ENCODE measurements at regions not wholly inside any gene's neighbourhood (a gene's known extent, or its start where the extent isn't known, plus 50 kb on each side); places are given as distances from the start of the nearest gene placed in this dataset.

DNA sequence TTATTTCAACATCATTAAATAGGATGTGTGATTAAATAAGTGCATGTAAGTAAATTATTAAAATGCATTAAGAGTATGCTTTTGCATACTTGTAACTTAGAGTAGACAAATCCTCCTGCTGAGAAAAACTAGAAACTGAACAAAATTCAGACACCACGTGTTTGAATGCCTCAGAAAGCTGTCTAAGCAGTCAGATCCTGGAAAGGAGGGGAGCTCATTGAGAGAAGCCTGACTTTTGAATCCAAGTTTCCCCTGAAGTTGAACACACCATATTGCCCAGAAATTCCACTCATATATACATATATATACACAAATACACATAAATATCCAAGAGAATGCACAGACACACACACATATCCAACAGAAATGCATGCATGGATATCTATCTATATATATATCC, 190.0 kb upstream of the BMP2 start:
- H2AFZ ChIP-seq (ENCODE audit: low read length) = no peak overlapping the region
- H3K4me2 ChIP-seq (ENCODE audit: insufficient read depth in 1 of 2, low read depth in 2 of 2, low read length in 2 of 2) = no peak overlapping the region
- H2BK5ac ChIP-seq (ENCODE audit: low read depth, low read length) = no peak overlapping the region
- H3K56ac ChIP-seq (replicated peaks; ENCODE audit: insufficient read length, low read depth, low read length) = no peak overlapping the region
- no peaks in the 10 kb centered on the region for H3K79me2 ChIP-seq (ENCODE audit: control insufficient read depth in 1 of 2, insufficient read depth in 2 of 2, low read length in 2 of 2)
- 70% methylated on average over 1 of the region's 1 CpG; no CpG with 5 or more reads in 1 of the 2 experiments for whole genome bisulfite sequencing, 2 experiments (ENCODE audit: extremely low coverage in 1 of 2, insufficient coverage in 1 of 2, insufficient read length in 1 of 2, insufficient replicate concordance in 2 of 2, low coverage in 1 of 2, low lambda C conversion rate in 2 of 2, missing lambda C conversion rate in 1 of 2)
- no peak overlapping the region for H3K23ac ChIP-seq (ENCODE audit: insufficient read length)
- H4K20me1 ChIP-seq (replicated peaks in 1 of 2; ENCODE audit: control insufficient read depth in 1 of 2, insufficient read depth in 2 of 2, low read length in 2 of 2) = no peaks in the 10 kb centered on the region
- H2BK12ac ChIP-seq (ENCODE audit: low read depth, low read length) = no peak overlapping the region
- H3K23me2 ChIP-seq (ENCODE audit: low read depth, low read length) = no peaks in the 10 kb centered on the region
- no peak overlapping the region for H2BK15ac ChIP-seq (ENCODE audit: low read length)
- H3K9ac ChIP-seq (replicated peaks in 1 of 4; ENCODE audit: extremely low read depth in 1 of 4, low read depth in 3 of 4, low read length in 3 of 4) = no peak overlapping the region
- FAIRE-seq (no peak), DNase-seq (ENCODE audit: low read depth in 1 of 2, low spot score in 2 of 2) (no peak)
- H2BK120ac ChIP-seq (replicated peaks; ENCODE audit: low read depth, low read length) = no peak overlapping the region
- no peaks in the 10 kb centered on the region for H3K9me3 ChIP-seq (ENCODE audit: insufficient read depth in 2 of 2, low read depth in 1 of 2, low read length in 1 of 2)
- no peak overlapping the region for H3K4me3 ChIP-seq (ENCODE audit: extremely low read depth in 1 of 4, insufficient read depth in 2 of 4, low read depth in 3 of 4, low read length in 4 of 4)
- ChIA-PET CTCF (ENCODE audit: partially characterized antibody) (interaction anchor here (1.1 to 1.8 kb wide), 3 partner anchors 15 to 51 kb away, joined by 4 to 5 read pairs (median 4); no protein-coding TSS in a partner anchor), POLR2A (ENCODE audit: partially characterized antibody) (no interaction called here)
- H4K91ac ChIP-seq (replicated peaks; ENCODE audit: insufficient read length, low read length) = no peak overlapping the region
- H3K4ac ChIP-seq (replicated peaks; ENCODE audit: insufficient read length, low read depth, low read length) = no peak overlapping the region
- peaks cover 0 to 3% (median 0%) of the 10 kb centered on the region in 4 experiments; a peak in 1 of 7 replicates for H3K4me1 ChIP-seq (replicated peaks in 1 of 4; ENCODE audit: control insufficient read depth in 3 of 4, insufficient read depth in 4 of 4, low read length in 3 of 4)
- no peak overlapping the region for H4K8ac ChIP-seq (ENCODE audit: extremely low read depth, insufficient read depth, low read length)
- H3K36me3 ChIP-seq (ENCODE audit: control insufficient read depth in 2 of 4, insufficient read depth in 4 of 4, low read length in 3 of 4) = no peaks in the 10 kb centered on the region
- no peak overlapping the region for H2BK20ac ChIP-seq (ENCODE audit: low read length)
- H3K79me1 ChIP-seq (ENCODE audit: low read depth, low read length) = no peaks in the 10 kb centered on the region
- no peak overlapping the region for H3K27ac ChIP-seq (ENCODE audit: low read depth, low read length)
- TF ChIP-seq PHF8 (conservative IDR thresholded peaks at IDR 0.05; ENCODE audit: low read depth, low read length) (no peak), KDM4A (IDR thresholded peaks at IDR 0.05; ENCODE audit: low read depth, low read length, severe bottlenecking) (no peak), YY1 (IDR thresholded peaks at IDR 0.05; ENCODE audit: low read depth, low read length) (no peak), NRF1 (IDR thresholded peaks at IDR 0.05; ENCODE audit: low read depth, low read length) (no peak), TAF1 (IDR thresholded peaks at IDR 0.05; ENCODE audit: low read depth, low read length) (no peak), JUND (IDR thresholded peaks at IDR 0.05; ENCODE audit: low read length) (no peak)
- no peak overlapping the region for H2AK5ac ChIP-seq (ENCODE audit: low read depth, low read length)
- no peak overlapping the region for H3K14ac ChIP-seq (ENCODE audit: insufficient read length)
- no peak overlapping the region for H4K5ac ChIP-seq (ENCODE audit: insufficient read length, low read depth, low read length)
- H3K27me3 ChIP-seq (replicated peaks in 1 of 4; ENCODE audit: control insufficient read depth in 3 of 4, extremely low read depth in 1 of 4, insufficient read depth in 3 of 4, low read length in 3 of 4) = no peaks in the 10 kb centered on the region
- H3K18ac ChIP-seq (ENCODE audit: extremely low read depth, low read length) = no peak overlapping the region
